ENCODE measurements at regions not wholly inside any gene's neighbourhood (a gene's known extent, or its start where the extent isn't known, plus 50 kb on each side); places are given as distances from the start of the nearest gene placed in this dataset.
A peak's percentile ranks its signal among the peaks of the same experiment; 100 is the strongest.

DNA sequence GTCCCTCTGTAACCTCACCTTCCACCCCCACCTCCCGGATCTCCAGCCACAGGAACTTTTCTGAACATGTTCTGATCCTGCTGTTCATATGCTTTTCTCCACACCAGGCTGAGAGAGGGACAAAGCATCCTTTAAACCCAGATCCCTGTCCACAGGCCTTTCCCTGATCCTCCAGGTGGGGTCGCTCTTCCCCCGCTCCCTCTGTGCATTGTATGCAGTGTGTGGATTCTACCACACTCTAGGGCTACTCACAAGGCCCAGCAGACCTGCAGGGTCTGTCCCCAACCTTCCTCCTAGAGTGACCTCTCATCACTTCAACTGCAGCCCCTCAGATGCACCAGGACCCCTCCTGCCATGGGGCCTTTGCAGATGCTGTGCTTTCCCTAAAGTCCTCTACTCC lies 1200.6 kb downstream of the UQCRFS1 start:
- Histone ChIP-seq H4K5ac (ENCODE audit: low read length) (no peak overlapping the region), H3K79me2 (ENCODE audit: control insufficient read depth, insufficient read depth, low read length) (no peaks in the 10 kb centered on the region), H3K4me3 (ENCODE audit: low read length) (no peak overlapping the region), H2AK5ac (ENCODE audit: low read length) (no peak overlapping the region), H3K4ac (ENCODE audit: low read depth, low read length) (no peak overlapping the region), H2BK5ac (ENCODE audit: low read length) (no peak overlapping the region), H3K27me3 (ENCODE audit: insufficient read depth, low read length, poor library complexity) (no peaks in the 10 kb centered on the region), H2BK120ac (ENCODE audit: low read depth, low read length) (no peak overlapping the region), H3K9ac (ENCODE audit: low read length) (no peak overlapping the region), H4K8ac (ENCODE audit: low read depth, low read length) (no peak overlapping the region), H3K4me1 (ENCODE audit: control insufficient read depth, low read depth, low read length) (no peaks in the 10 kb centered on the region), H3K56ac (ENCODE audit: low read length) (peak overlapping the region; percentile 56), H3K79me1 (ENCODE audit: low read length) (no peaks in the 10 kb centered on the region), H3K23ac (ENCODE audit: low read length) (no peak overlapping the region), H3K36me3 (ENCODE audit: control insufficient read depth, insufficient read depth, low read length) (no peaks in the 10 kb centered on the region), H3K4me2 (ENCODE audit: low read length) (no peak overlapping the region), H2BK15ac (replicated peaks; ENCODE audit: low read depth) (no peak overlapping the region), H3K27ac (ENCODE audit: low read depth, low read length) (no peak overlapping the region), H3K18ac (ENCODE audit: low read length) (no peak overlapping the region)
- no CpG with 5 or more reads among the region's 3 CpGs for WGBS (ENCODE audit: extremely low coverage, insufficient coverage, low lambda C conversion rate)
- DNase-seq, result peak; percentile 76

DNA sequence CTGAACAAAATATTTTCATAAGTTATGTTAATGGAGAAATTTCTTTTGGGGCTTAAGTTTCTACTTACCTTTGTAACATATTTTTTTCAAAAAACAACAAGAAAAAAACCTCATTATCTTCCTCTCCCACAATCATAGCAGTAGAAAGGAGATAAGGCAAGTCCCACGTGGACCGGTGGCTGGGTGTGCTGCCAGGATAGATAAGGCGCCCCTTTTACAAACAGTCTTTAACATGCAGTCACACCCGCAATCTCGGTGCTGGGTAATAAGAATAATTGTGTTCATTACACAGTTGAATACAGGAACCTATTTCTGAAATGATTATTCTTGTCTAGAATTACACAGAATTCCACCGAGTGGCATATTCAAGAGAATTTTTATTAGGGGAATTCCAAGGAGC lies 1202.3 kb downstream of the UQCRFS1 start:
- no peak overlapping the region for H3K4ac ChIP-seq (ENCODE audit: low read depth, low read length)
- H3K4me1 ChIP-seq (ENCODE audit: control insufficient read depth, low read depth, low read length), result no peaks in the 10 kb centered on the region
- no peak overlapping the region for H3K23ac ChIP-seq (ENCODE audit: low read length)
- H3K79me2 ChIP-seq (ENCODE audit: control insufficient read depth, insufficient read depth, low read length), result no peaks in the 10 kb centered on the region
- H3K4me3 ChIP-seq (ENCODE audit: low read length), result no peak overlapping the region
- no peak overlapping the region for H3K27ac ChIP-seq (ENCODE audit: low read depth, low read length)
- H3K9ac ChIP-seq (ENCODE audit: low read length), result no peak overlapping the region
- DNase-seq, result peak; percentile 22
- no peak overlapping the region for H2AK5ac ChIP-seq (ENCODE audit: low read length)
- no peak overlapping the region for H2BK15ac ChIP-seq (replicated peaks; ENCODE audit: low read depth)
- H2BK5ac ChIP-seq (ENCODE audit: low read length), result no peak overlapping the region
- H3K27me3 ChIP-seq (ENCODE audit: insufficient read depth, low read length, poor library complexity), result no peaks in the 10 kb centered on the region
- H3K4me2 ChIP-seq (ENCODE audit: low read length), result no peak overlapping the region
- no peak overlapping the region for H3K18ac ChIP-seq (ENCODE audit: low read length)
- no peak overlapping the region for H3K56ac ChIP-seq (ENCODE audit: low read length)
- no peak overlapping the region for H4K8ac ChIP-seq (ENCODE audit: low read depth, low read length)
- WGBS (ENCODE audit: extremely low coverage, insufficient coverage, low lambda C conversion rate), result no CpG with 5 or more reads among the region's 6 CpGs
- H4K5ac ChIP-seq (ENCODE audit: low read length), result no peak overlapping the region
- no peak overlapping the region for H2BK120ac ChIP-seq (ENCODE audit: low read depth, low read length)
- H3K36me3 ChIP-seq (ENCODE audit: control insufficient read depth, insufficient read depth, low read length), result no peaks in the 10 kb centered on the region
- H3K79me1 ChIP-seq (ENCODE audit: low read length), result no peaks in the 10 kb centered on the region

DNA sequence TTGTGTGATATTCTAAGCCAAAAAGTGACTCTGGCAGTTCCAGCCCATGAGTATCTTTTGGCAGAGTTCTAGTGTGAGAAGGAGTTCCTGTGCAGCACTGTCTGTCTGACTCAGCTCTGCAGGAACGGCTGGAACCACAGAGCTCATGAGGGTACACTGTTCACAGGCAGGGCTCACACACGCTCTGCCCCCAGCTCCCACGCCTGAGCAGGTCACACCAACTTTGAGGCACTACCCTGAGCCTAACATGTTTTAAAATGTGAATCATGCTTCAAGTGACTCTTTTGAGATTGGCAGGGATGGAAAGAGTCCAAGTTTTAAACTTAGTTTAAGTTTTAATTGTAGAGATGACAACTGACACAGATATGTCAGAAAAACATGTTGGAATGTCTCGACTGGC lies 1203.3 kb downstream of the UQCRFS1 start:
- H3K4ac ChIP-seq (ENCODE audit: low read depth, low read length), result no peak overlapping the region
- no peak overlapping the region for H3K56ac ChIP-seq (ENCODE audit: low read length)
- no peaks in the 10 kb centered on the region for H3K79me2 ChIP-seq (ENCODE audit: control insufficient read depth, insufficient read depth, low read length)
- H3K4me2 ChIP-seq (ENCODE audit: low read length), result no peak overlapping the region
- no peak overlapping the region for H4K5ac ChIP-seq (ENCODE audit: low read length)
- H2BK120ac ChIP-seq (ENCODE audit: low read depth, low read length), result no peak overlapping the region
- DNase-seq, result no peak
- H3K27me3 ChIP-seq (ENCODE audit: insufficient read depth, low read length, poor library complexity), result no peaks in the 10 kb centered on the region
- H3K27ac ChIP-seq (ENCODE audit: low read depth, low read length), result no peak overlapping the region
- H2BK5ac ChIP-seq (ENCODE audit: low read length), result no peak overlapping the region
- no peak overlapping the region for H3K23ac ChIP-seq (ENCODE audit: low read length)
- no peak overlapping the region for H3K4me3 ChIP-seq (ENCODE audit: low read length)
- H3K18ac ChIP-seq (ENCODE audit: low read length), result peak overlapping the region; percentile 40
- no CpG with 5 or more reads among the region's 4 CpGs for WGBS (ENCODE audit: extremely low coverage, insufficient coverage, low lambda C conversion rate)
- no peak overlapping the region for H2AK5ac ChIP-seq (ENCODE audit: low read length)
- H2BK15ac ChIP-seq (replicated peaks; ENCODE audit: low read depth), result no peak overlapping the region
- no peaks in the 10 kb centered on the region for H3K79me1 ChIP-seq (ENCODE audit: low read length)
- no peak overlapping the region for H4K8ac ChIP-seq (ENCODE audit: low read depth, low read length)
- H3K9ac ChIP-seq (ENCODE audit: low read length), result no peak overlapping the region
- no peaks in the 10 kb centered on the region for H3K4me1 ChIP-seq (ENCODE audit: control insufficient read depth, low read depth, low read length)
- no peaks in the 10 kb centered on the region for H3K36me3 ChIP-seq (ENCODE audit: control insufficient read depth, insufficient read depth, low read length)

DNA sequence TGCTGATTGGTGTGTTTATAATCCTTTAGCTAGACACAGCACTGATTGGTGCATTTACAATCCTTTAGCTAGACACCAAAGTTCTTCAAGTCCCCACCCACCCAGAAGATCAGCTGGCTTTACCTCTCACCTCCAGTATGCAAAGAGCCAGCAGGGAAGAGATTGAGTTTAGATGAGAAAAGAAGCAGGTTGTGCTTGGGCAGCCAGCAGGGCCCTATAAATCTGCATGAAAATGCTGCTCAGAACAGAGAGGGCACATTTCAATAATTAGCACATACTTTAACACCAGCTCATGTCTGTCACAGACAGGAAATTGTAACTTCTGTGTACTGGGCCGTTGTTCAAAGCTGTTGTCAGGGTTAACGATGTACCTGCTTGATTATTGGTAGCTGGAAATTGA lies 1204.3 kb downstream of the UQCRFS1 start:
- Histone ChIP-seq H3K36me3 (ENCODE audit: control insufficient read depth, insufficient read depth, low read length) (no peaks in the 10 kb centered on the region), H4K5ac (ENCODE audit: low read length) (no peak overlapping the region), H3K56ac (ENCODE audit: low read length) (no peak overlapping the region), H3K79me2 (ENCODE audit: control insufficient read depth, insufficient read depth, low read length) (no peaks in the 10 kb centered on the region), H3K4me2 (ENCODE audit: low read length) (no peak overlapping the region), H2BK15ac (replicated peaks; ENCODE audit: low read depth) (no peak overlapping the region), H3K4me1 (ENCODE audit: control insufficient read depth, low read depth, low read length) (no peaks in the 10 kb centered on the region), H2BK120ac (ENCODE audit: low read depth, low read length) (no peak overlapping the region), H2BK5ac (ENCODE audit: low read length) (no peak overlapping the region), H3K9ac (ENCODE audit: low read length) (no peak overlapping the region), H3K27me3 (ENCODE audit: insufficient read depth, low read length, poor library complexity) (no peaks in the 10 kb centered on the region), H3K4ac (ENCODE audit: low read depth, low read length) (no peak overlapping the region), H2AK5ac (ENCODE audit: low read length) (no peak overlapping the region), H3K79me1 (ENCODE audit: low read length) (no peaks in the 10 kb centered on the region), H3K4me3 (ENCODE audit: low read length) (no peak overlapping the region), H3K27ac (ENCODE audit: low read depth, low read length) (no peak overlapping the region), H3K23ac (ENCODE audit: low read length) (no peak overlapping the region), H3K18ac (ENCODE audit: low read length) (no peak overlapping the region), H4K8ac (ENCODE audit: low read depth, low read length) (no peak overlapping the region)
- peak; percentile 70 for DNase-seq
- WGBS (ENCODE audit: extremely low coverage, insufficient coverage, low lambda C conversion rate), result no CpG with 5 or more reads among the region's 2 CpGs

DNA sequence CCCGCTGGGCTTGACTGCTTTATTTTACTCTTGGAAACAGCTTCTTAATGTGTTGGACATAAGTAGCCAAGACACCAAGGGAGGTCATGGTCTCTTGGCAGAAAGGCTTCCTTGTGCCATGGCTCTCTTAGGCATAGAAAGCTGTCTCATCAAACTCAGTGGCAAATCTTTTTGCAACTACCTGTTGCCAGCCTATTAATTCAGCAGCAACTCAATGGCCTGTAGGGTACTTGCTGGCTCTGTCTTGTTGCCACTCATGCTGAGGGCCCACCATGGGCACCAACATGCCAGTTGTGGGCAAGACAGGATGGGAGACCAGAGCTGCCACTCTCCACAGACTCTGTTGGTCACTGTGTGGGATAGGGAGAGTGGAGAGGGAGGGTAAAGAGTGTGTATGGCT lies 1209.4 kb downstream of the UQCRFS1 start:
- Histone ChIP-seq H3K4me2 (ENCODE audit: low read length) (no peak overlapping the region), H2BK15ac (replicated peaks; ENCODE audit: low read depth) (no peak overlapping the region), H3K27ac (ENCODE audit: low read depth, low read length) (no peak overlapping the region), H4K5ac (ENCODE audit: low read length) (no peak overlapping the region), H3K79me2 (ENCODE audit: control insufficient read depth, insufficient read depth, low read length) (no peaks in the 10 kb centered on the region), H3K4ac (ENCODE audit: low read depth, low read length) (no peak overlapping the region), H2BK120ac (ENCODE audit: low read depth, low read length) (no peak overlapping the region), H2BK5ac (ENCODE audit: low read length) (no peak overlapping the region), H2AK5ac (ENCODE audit: low read length) (no peak overlapping the region), H4K8ac (ENCODE audit: low read depth, low read length) (no peak overlapping the region), H3K4me3 (ENCODE audit: low read length) (no peak overlapping the region), H3K9ac (ENCODE audit: low read length) (no peak overlapping the region), H3K36me3 (ENCODE audit: control insufficient read depth, insufficient read depth, low read length) (no peaks in the 10 kb centered on the region), H3K27me3 (ENCODE audit: insufficient read depth, low read length, poor library complexity) (no peaks in the 10 kb centered on the region), H3K56ac (ENCODE audit: low read length) (no peak overlapping the region), H3K4me1 (ENCODE audit: control insufficient read depth, low read depth, low read length) (no peaks in the 10 kb centered on the region), H3K79me1 (ENCODE audit: low read length) (no peaks in the 10 kb centered on the region), H3K23ac (ENCODE audit: low read length) (no peak overlapping the region), H3K18ac (ENCODE audit: low read length) (no peak overlapping the region)
- no CpG with 5 or more reads among the region's 1 CpG for WGBS (ENCODE audit: extremely low coverage, insufficient coverage, low lambda C conversion rate)
- DNase-seq, result no peak

DNA sequence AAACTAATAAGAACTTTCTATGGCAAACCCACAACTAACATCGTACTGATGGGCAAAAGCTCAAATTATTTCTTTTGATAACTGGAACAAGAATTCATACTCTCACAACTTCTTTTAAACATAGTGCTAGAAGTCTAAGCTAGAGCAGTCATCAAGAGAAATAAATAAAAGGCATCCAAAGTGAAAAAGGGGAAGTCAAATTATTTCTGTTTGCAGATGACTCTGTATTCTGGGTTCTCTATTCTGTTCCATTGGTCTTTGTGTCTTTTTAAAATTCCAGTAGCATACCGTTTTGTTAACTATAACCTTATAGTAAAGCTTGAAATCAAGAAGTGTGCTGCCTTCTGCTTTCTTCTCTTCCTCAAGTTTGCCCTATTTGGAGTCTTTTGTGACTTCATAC lies 1215.9 kb downstream of the UQCRFS1 start:
- Histone ChIP-seq H3K79me2 (ENCODE audit: control insufficient read depth, insufficient read depth, low read length) (no peaks in the 10 kb centered on the region), H3K23ac (ENCODE audit: low read length) (no peak overlapping the region), H4K8ac (ENCODE audit: low read depth, low read length) (no peak overlapping the region), H3K27me3 (ENCODE audit: insufficient read depth, low read length, poor library complexity) (no peaks in the 10 kb centered on the region), H3K4me3 (ENCODE audit: low read length) (no peak overlapping the region), H3K36me3 (ENCODE audit: control insufficient read depth, insufficient read depth, low read length) (no peaks in the 10 kb centered on the region), H3K18ac (ENCODE audit: low read length) (no peak overlapping the region), H2BK120ac (ENCODE audit: low read depth, low read length) (no peak overlapping the region), H3K27ac (ENCODE audit: low read depth, low read length) (no peak overlapping the region), H4K5ac (ENCODE audit: low read length) (no peak overlapping the region), H2AK5ac (ENCODE audit: low read length) (no peak overlapping the region), H3K9ac (ENCODE audit: low read length) (no peak overlapping the region), H3K56ac (ENCODE audit: low read length) (no peak overlapping the region), H2BK5ac (ENCODE audit: low read length) (no peak overlapping the region), H3K4me2 (ENCODE audit: low read length) (no peak overlapping the region), H3K4me1 (ENCODE audit: control insufficient read depth, low read depth, low read length) (no peaks in the 10 kb centered on the region), H3K4ac (ENCODE audit: low read depth, low read length) (no peak overlapping the region), H2BK15ac (replicated peaks; ENCODE audit: low read depth) (no peak overlapping the region), H3K79me1 (ENCODE audit: low read length) (no peaks in the 10 kb centered on the region)
- DNase-seq, result no peak
- WGBS (ENCODE audit: extremely low coverage, insufficient coverage, low lambda C conversion rate), result no CpG with 5 or more reads among the region's 2 CpGs

All from mesendoderm (in vitro differentiated cells).